GM23338 (cell line): ENCODE measurements at regions not wholly inside any gene's neighbourhood (a gene's known extent, or its start where the extent isn't known, plus 50 kb on each side); places are given as distances from the start of the nearest gene placed in this dataset.

Experiments used
- ATAC-seq: fragments of 200-7000 bp; cut with Tn5 transposase; 3 replicates; pipeline ENCODE4 v1.9.1; 2020
- DNase-seq: peaks from one replicate; pipeline ENCODE4 v3.0.0-alpha.2; 2015; ENCODE audit warnings: low spot score
- H2AFZ ChIP-seq: fragments of 200-600 bp; sonication (generic); 2 replicates; pipeline ENCODE4 v1.8.0; 2016; ENCODE audit warnings: antibody characterized with exemption, mild to moderate bottlenecking, moderate library complexity
- H3F3A ChIP-seq: fragments of 200-600 bp; sonication (generic); replicated peaks from 2 replicates; pipeline ENCODE4 v1.8.0; 2017; ENCODE audit warnings: antibody characterized with exemption, mixed run types, low read depth
- H3K27ac ChIP-seq: fragments of 200-600 bp; sonication (generic); 2 replicates; pipeline ENCODE4 v1.6.1; 2016; ENCODE audit warnings: low read depth
- H3K27me3 ChIP-seq: fragments of 200-600 bp; sonication (generic); 2 replicates; pipeline ENCODE4 v1.8.0; 2016; ENCODE audit warnings: mild to moderate bottlenecking, mixed run types, moderate library complexity; ENCODE audit not compliant: insufficient read depth
- H3K36me3 ChIP-seq: fragments of 200-600 bp; sonication (generic); 2 replicates; pipeline ENCODE4 v1.8.0; 2016; ENCODE audit warnings: mild to moderate bottlenecking; ENCODE audit not compliant: insufficient read depth
- H3K4me1 ChIP-seq: fragments of 200-600 bp; sonication (generic); 2 replicates; pipeline ENCODE4 v1.8.0; 2016; ENCODE audit warnings: mild to moderate bottlenecking, moderate library complexity; ENCODE audit not compliant: insufficient read depth
- H3K4me2 ChIP-seq: fragments of 200-600 bp; sonication (generic); 2 replicates; pipeline ENCODE4 v1.7.1; 2017; ENCODE audit warnings: mixed run types
- H3K4me3 ChIP-seq: fragments of 200-600 bp; sonication (generic); 2 replicates; pipeline ENCODE4 v1.6.1; 2016; ENCODE audit warnings: mixed run types
- H3K79me2 ChIP-seq: fragments of 200-600 bp; sonication (generic); replicated peaks from 2 replicates; pipeline ENCODE4 v1.8.0; 2017; ENCODE audit warnings: mild to moderate bottlenecking; ENCODE audit not compliant: insufficient read depth
- H3K9me2 ChIP-seq: fragments of 200-600 bp; sonication (generic); 2 replicates; pipeline ENCODE4 v1.8.0; 2017; ENCODE audit not compliant: insufficient read depth
- H4K20me1 ChIP-seq: fragments of 200-600 bp; sonication (generic); replicated peaks from 2 replicates; pipeline ENCODE4 v1.8.0; 2017; ENCODE audit warnings: mild to moderate bottlenecking; ENCODE audit not compliant: insufficient read depth
- H3K27ac Mint-ChIP-seq: 2 replicates; pipeline ENCODE4 v1.8.0; 2020; ENCODE audit warnings: inconsistent platforms, mild to moderate bottlenecking, moderate library complexity, mixed read lengths
- H3K27me3 Mint-ChIP-seq: 3 replicates; pipeline ENCODE4 v1.8.0; 2022; ENCODE audit warnings: low read depth, mild to moderate bottlenecking, moderate library complexity, mixed read lengths, inconsistent platforms; ENCODE audit not compliant: insufficient read depth, poor library complexity
- H3K36me3 Mint-ChIP-seq: 3 replicates; pipeline ENCODE4 v1.8.0; 2021; ENCODE audit warnings: low read depth, mild to moderate bottlenecking, inconsistent platforms, moderate library complexity, mixed read lengths
- H3K4me1 Mint-ChIP-seq: 3 replicates; pipeline ENCODE4 v1.8.0; 2020; ENCODE audit warnings: mild to moderate bottlenecking, inconsistent platforms, mixed read lengths
- H3K4me3 Mint-ChIP-seq: 3 replicates; pipeline ENCODE4 v1.8.0; 2021; ENCODE audit warnings: moderate library complexity, mild to moderate bottlenecking, inconsistent platforms, mixed read lengths
- H3K9me3 Mint-ChIP-seq: 3 replicates; pipeline ENCODE4 v1.8.0; 2020; ENCODE audit warnings: moderate library complexity, mild to moderate bottlenecking, inconsistent platforms, mixed read lengths
- CREB1 ChIP-seq: fragments of 250-450 bp; sonication (Bioruptor Pico); IDR thresholded peaks from 2 replicates; pipeline ENCODE4 v1.5.0; 2020; ENCODE audit warnings: low read depth, mild to moderate bottlenecking, moderate library complexity
- EZH2phosphoT487 ChIP-seq: fragments of 200-600 bp; sonication (generic); IDR thresholded peaks from one replicate; pipeline ENCODE4 v1.8.1; 2018; ENCODE audit warnings: antibody characterized with exemption; ENCODE audit not compliant: unreplicated experiment
- POLR2AphosphoS5 ChIP-seq: IDR thresholded peaks from 2 replicates; pipeline ENCODE4 v1.6.1; 2016; ENCODE audit warnings: antibody characterized with exemption, low read depth
- STAT1 ChIP-seq: IDR thresholded peaks from one replicate; pipeline ENCODE4 v1.6.1; 2016; ENCODE audit warnings: antibody characterized with exemption; ENCODE audit not compliant: unreplicated experiment
- ZNF114 ChIP-seq: fragments of 250-450 bp; sonication (Bioruptor Pico); IDR thresholded peaks from 2 replicates; pipeline ENCODE4 v1.5.0; 2020; ENCODE audit warnings: mild to moderate bottlenecking, moderate library complexity
- ZNF331 ChIP-seq: fragments of 250-450 bp; sonication (Bioruptor Pico); IDR thresholded peaks from 2 replicates; pipeline ENCODE4 v1.5.0; 2020; ENCODE audit warnings: low read depth, mild to moderate bottlenecking, moderate library complexity
- TF ChIP-seq, protein P1 (sequence below): IDR thresholded peaks from 2 replicates; pipeline ENCODE4 v1.6.1; 2016; ENCODE audit warnings: antibody characterized with exemption
- TF ChIP-seq, protein P2 (sequence below): fragments of 250-450 bp; sonication (Bioruptor Pico); IDR thresholded peaks from 2 replicates; pipeline ENCODE4 v1.5.0; 2020; ENCODE audit warnings: mild to moderate bottlenecking, moderate library complexity
- TF ChIP-seq, protein P3 (sequence below): IDR thresholded peaks from one replicate; pipeline ENCODE4 v1.6.1; 2018; ENCODE audit warnings: antibody characterized with exemption; ENCODE audit not compliant: unreplicated experiment

DNA sequence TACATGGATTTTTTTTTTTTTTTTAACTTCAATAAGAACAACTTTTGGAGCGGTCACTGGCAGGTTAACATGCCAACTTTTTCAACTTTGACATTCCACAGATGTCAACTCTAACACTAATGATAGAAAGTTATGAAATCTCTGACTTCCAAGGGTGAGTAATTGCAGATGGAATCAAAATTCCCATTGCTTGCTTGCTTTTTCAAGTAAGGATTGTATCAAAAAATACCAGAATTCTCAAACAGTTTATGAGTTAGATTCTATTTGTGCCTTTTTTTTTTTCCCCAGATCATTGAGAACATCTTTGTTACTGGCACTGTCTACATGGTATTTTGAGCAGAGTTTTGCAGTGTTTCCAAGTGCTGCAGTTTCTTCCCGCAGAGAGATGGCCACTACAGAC is 50.3 kb upstream of the OTUD4 start:
- no peak for TF ChIP-seq POLR2AphosphoS5
- no peak for TF ChIP-seq EZH2phosphoT487
- TF ChIP-seq, protein P1, sequence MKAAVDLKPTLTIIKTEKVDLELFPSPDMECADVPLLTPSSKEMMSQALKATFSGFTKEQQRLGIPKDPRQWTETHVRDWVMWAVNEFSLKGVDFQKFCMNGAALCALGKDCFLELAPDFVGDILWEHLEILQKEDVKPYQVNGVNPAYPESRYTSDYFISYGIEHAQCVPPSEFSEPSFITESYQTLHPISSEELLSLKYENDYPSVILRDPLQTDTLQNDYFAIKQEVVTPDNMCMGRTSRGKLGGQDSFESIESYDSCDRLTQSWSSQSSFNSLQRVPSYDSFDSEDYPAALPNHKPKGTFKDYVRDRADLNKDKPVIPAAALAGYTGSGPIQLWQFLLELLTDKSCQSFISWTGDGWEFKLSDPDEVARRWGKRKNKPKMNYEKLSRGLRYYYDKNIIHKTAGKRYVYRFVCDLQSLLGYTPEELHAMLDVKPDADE, result no peak
- TF ChIP-seq ZNF114 (CRISPR knock-in tag), result no peak
- TF ChIP-seq, protein P2, sequence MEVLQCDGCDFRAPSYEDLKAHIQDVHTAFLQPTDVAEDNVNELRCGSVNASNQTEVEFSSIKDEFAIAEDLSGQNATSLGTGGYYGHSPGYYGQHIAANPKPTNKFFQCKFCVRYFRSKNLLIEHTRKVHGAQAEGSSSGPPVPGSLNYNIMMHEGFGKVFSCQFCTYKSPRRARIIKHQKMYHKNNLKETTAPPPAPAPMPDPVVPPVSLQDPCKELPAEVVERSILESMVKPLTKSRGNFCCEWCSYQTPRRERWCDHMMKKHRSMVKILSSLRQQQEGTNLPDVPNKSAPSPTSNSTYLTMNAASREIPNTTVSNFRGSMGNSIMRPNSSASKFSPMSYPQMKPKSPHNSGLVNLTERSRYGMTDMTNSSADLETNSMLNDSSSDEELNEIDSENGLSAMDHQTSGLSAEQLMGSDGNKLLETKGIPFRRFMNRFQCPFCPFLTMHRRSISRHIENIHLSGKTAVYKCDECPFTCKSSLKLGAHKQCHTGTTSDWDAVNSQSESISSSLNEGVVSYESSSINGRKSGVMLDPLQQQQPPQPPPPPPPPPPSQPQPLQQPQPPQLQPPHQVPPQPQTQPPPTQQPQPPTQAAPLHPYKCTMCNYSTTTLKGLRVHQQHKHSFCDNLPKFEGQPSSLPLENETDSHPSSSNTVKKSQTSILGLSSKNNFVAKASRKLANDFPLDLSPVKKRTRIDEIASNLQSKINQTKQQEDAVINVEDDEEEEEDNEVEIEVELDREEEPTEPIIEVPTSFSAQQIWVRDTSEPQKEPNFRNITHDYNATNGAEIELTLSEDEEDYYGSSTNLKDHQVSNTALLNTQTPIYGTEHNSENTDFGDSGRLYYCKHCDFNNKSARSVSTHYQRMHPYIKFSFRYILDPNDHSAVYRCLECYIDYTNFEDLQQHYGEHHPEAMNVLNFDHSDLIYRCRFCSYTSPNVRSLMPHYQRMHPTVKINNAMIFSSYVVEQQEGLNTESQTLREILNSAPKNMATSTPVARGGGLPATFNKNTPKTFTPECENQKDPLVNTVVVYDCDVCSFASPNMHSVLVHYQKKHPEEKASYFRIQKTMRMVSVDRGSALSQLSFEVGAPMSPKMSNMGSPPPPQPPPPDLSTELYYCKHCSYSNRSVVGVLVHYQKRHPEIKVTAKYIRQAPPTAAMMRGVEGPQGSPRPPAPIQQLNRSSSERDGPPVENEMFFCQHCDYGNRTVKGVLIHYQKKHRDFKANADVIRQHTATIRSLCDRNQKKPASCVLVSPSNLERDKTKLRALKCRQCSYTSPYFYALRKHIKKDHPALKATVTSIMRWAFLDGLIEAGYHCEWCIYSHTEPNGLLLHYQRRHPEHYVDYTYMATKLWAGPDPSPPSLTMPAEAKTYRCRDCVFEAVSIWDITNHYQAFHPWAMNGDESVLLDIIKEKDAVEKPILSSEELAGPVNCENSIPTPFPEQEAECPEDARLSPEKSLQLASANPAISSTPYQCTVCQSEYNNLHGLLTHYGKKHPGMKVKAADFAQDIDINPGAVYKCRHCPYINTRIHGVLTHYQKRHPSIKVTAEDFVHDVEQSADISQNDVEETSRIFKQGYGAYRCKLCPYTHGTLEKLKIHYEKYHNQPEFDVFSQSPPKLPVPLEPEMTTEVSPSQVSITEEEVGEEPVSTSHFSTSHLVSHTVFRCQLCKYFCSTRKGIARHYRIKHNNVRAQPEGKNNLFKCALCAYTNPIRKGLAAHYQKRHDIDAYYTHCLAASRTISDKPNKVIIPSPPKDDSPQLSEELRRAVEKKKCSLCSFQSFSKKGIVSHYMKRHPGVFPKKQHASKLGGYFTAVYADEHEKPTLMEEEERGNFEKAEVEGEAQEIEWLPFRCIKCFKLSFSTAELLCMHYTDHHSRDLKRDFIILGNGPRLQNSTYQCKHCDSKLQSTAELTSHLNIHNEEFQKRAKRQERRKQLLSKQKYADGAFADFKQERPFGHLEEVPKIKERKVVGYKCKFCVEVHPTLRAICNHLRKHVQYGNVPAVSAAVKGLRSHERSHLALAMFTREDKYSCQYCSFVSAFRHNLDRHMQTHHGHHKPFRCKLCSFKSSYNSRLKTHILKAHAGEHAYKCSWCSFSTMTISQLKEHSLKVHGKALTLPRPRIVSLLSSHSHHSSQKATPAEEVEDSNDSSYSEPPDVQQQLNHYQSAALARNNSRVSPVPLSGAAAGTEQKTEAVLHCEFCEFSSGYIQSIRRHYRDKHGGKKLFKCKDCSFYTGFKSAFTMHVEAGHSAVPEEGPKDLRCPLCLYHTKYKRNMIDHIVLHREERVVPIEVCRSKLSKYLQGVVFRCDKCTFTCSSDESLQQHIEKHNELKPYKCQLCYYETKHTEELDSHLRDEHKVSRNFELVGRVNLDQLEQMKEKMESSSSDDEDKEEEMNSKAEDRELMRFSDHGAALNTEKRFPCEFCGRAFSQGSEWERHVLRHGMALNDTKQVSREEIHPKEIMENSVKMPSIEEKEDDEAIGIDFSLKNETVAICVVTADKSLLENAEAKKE, result no peak
- TF ChIP-seq, protein P3, sequence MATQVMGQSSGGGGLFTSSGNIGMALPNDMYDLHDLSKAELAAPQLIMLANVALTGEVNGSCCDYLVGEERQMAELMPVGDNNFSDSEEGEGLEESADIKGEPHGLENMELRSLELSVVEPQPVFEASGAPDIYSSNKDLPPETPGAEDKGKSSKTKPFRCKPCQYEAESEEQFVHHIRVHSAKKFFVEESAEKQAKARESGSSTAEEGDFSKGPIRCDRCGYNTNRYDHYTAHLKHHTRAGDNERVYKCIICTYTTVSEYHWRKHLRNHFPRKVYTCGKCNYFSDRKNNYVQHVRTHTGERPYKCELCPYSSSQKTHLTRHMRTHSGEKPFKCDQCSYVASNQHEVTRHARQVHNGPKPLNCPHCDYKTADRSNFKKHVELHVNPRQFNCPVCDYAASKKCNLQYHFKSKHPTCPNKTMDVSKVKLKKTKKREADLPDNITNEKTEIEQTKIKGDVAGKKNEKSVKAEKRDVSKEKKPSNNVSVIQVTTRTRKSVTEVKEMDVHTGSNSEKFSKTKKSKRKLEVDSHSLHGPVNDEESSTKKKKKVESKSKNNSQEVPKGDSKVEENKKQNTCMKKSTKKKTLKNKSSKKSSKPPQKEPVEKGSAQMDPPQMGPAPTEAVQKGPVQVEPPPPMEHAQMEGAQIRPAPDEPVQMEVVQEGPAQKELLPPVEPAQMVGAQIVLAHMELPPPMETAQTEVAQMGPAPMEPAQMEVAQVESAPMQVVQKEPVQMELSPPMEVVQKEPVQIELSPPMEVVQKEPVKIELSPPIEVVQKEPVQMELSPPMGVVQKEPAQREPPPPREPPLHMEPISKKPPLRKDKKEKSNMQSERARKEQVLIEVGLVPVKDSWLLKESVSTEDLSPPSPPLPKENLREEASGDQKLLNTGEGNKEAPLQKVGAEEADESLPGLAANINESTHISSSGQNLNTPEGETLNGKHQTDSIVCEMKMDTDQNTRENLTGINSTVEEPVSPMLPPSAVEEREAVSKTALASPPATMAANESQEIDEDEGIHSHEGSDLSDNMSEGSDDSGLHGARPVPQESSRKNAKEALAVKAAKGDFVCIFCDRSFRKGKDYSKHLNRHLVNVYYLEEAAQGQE, result no peak
- no peak for TF ChIP-seq ZNF331 (CRISPR knock-in tag)
- no peak for TF ChIP-seq STAT1
- no peak for TF ChIP-seq CREB1 (CRISPR knock-in tag)
- Mint-ChIP-seq H3K9me3 (no peaks in the 10 kb centered on the region), H3K27ac (no peak overlapping the region), H3K36me3 (no peaks in the 10 kb centered on the region), H3K4me3 (no peak overlapping the region), H3K4me1 (no peaks in the 10 kb centered on the region), H3K27me3 (no peaks in the 10 kb centered on the region)
- Histone ChIP-seq H4K20me1 (no peaks in the 10 kb centered on the region), H3K79me2 (no peaks in the 10 kb centered on the region), H3K4me2 (no peak overlapping the region), H3F3A (no peaks in the 10 kb centered on the region), H3K9me2 (peaks cover 14% of the 10 kb centered on the region; the same call in 1 of the 2 replicates), H3K4me3 (no peak overlapping the region), H3K36me3 (no peaks in the 10 kb centered on the region), H3K27ac (no peak overlapping the region), H3K27me3 (no peaks in the 10 kb centered on the region), H2AFZ (peak overlapping the region; percentile 61; the same call in 1 of the 2 replicates), H3K4me1 (no peaks in the 10 kb centered on the region)
- DNase-seq (no peak), ATAC-seq (no peak)
